RWPE2 (cell line): ENCODE measurements at regions not wholly inside any gene's neighbourhood (a gene's known extent, or its start where the extent isn't known, plus 50 kb on each side); places are given as distances from the start of the nearest gene placed in this dataset.

Experiments used
- ATAC-seq: fragments of 200-7000 bp; cut with Tn5 transposase; 3 replicates; pipeline ENCODE4 v1.9.1; 2021; ENCODE audit warnings: low read depth
- DNase-seq: peaks from one replicate; pipeline ENCODE4 v3.0.0-alpha.2; 2020; ENCODE audit warnings: low spot score
- H3K27ac ChIP-seq: fragments of 450-650 bp; 2 replicates; pipeline ENCODE4 v1.5.1; 2017; ENCODE audit warnings: mild to moderate bottlenecking; ENCODE audit not compliant: poor library complexity, severe bottlenecking
- H3K27me3 ChIP-seq: fragments of 250-450 bp; sonication (Bioruptor Pico); 2 replicates; pipeline ENCODE4 v1.5.1; 2021; ENCODE audit warnings: mild to moderate bottlenecking, moderate library complexity; ENCODE audit not compliant: insufficient read depth, poor library complexity, severe bottlenecking
- H3K36me3 ChIP-seq: fragments of 250-450 bp; sonication (Bioruptor Pico); 2 replicates; pipeline ENCODE4 v1.5.1; 2020; ENCODE audit warnings: low read depth, mild to moderate bottlenecking, moderate library complexity
- H3K4me1 ChIP-seq: fragments of 250-450 bp; sonication (Bioruptor Pico); 2 replicates; pipeline ENCODE4 v1.5.1; 2021; ENCODE audit warnings: mild to moderate bottlenecking, moderate library complexity; ENCODE audit not compliant: insufficient read depth, poor library complexity, severe bottlenecking
- H3K4me3 ChIP-seq: fragments of 250-450 bp; sonication (Bioruptor Pico); 2 replicates; pipeline ENCODE4 v1.5.1; 2021; ENCODE audit warnings: mild to moderate bottlenecking, moderate library complexity; ENCODE audit not compliant: severe bottlenecking
- H3K9me3 ChIP-seq: fragments of 250-450 bp; sonication (Bioruptor Pico); 2 replicates; pipeline ENCODE4 v1.5.1; 2021; ENCODE audit warnings: mild to moderate bottlenecking, moderate library complexity; ENCODE audit not compliant: severe bottlenecking
- TF ChIP-seq, protein P1 (sequence below): fragments of 450-650 bp; IDR thresholded peaks from one replicate; pipeline ENCODE4 v1.5.1; 2017; ENCODE audit warnings: mild to moderate bottlenecking, moderate library complexity; ENCODE audit not compliant: poor library complexity, severe bottlenecking

DNA sequence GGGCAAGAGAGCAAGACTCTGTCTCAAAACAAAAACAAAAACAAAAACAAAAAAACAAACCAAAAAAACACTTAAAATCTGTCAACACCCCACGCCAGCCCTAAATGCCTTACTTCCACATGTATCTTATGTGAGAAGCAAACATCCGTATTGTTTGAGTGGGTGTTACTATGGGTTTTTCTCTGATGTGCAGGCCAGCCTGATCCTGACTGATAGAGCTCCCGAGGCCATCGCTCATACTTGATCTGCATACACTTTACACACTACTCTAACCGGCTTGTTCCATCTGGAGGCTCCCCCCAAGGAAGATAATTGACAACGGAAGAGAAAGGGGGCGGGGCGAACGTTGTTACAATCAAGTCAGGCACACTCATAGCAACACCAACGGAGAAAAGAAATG, 237.4 kb downstream of the TBL1XR1 start:
- Histone ChIP-seq H3K4me1 (no peaks in the 10 kb centered on the region), H3K27ac (no peak overlapping the region), H3K27me3 (no peaks in the 10 kb centered on the region), H3K9me3 (no peaks in the 10 kb centered on the region), H3K36me3 (no peaks in the 10 kb centered on the region), H3K4me3 (no peak overlapping the region)
- ATAC-seq: no peak
- no peak for DNase-seq
- TF ChIP-seq, protein P1, sequence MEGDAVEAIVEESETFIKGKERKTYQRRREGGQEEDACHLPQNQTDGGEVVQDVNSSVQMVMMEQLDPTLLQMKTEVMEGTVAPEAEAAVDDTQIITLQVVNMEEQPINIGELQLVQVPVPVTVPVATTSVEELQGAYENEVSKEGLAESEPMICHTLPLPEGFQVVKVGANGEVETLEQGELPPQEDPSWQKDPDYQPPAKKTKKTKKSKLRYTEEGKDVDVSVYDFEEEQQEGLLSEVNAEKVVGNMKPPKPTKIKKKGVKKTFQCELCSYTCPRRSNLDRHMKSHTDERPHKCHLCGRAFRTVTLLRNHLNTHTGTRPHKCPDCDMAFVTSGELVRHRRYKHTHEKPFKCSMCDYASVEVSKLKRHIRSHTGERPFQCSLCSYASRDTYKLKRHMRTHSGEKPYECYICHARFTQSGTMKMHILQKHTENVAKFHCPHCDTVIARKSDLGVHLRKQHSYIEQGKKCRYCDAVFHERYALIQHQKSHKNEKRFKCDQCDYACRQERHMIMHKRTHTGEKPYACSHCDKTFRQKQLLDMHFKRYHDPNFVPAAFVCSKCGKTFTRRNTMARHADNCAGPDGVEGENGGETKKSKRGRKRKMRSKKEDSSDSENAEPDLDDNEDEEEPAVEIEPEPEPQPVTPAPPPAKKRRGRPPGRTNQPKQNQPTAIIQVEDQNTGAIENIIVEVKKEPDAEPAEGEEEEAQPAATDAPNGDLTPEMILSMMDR: no peak

DNA sequence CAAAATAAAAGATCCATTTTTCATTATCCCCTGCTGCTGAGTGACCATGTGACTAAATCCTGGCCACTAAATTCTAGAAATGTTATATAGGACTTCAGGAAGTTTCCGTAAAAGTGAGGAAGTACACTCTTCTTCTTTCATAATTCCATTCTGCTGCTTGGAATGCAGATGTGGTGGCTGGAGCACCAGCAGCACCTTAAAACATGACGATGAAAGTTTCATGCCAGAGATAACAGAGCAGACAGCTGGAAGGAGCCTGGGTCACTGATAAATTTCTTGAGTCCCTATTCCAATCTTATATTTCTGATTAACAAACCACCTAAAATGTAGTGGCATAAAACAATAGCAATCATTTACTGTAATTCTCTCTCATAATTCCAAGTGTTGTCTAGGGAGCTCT, 238.7 kb downstream of the TBL1XR1 start:
- DNase-seq: no peak
- TF ChIP-seq, protein P1: no peak
- H3K9me3 ChIP-seq: no peaks in the 10 kb centered on the region
- H3K36me3 ChIP-seq: no peaks in the 10 kb centered on the region
- no peaks in the 10 kb centered on the region for H3K4me1 ChIP-seq
- no peak overlapping the region for H3K4me3 ChIP-seq
- ATAC-seq: no peak
- H3K27me3 ChIP-seq: no peaks in the 10 kb centered on the region
- H3K27ac ChIP-seq: no peak overlapping the region

DNA sequence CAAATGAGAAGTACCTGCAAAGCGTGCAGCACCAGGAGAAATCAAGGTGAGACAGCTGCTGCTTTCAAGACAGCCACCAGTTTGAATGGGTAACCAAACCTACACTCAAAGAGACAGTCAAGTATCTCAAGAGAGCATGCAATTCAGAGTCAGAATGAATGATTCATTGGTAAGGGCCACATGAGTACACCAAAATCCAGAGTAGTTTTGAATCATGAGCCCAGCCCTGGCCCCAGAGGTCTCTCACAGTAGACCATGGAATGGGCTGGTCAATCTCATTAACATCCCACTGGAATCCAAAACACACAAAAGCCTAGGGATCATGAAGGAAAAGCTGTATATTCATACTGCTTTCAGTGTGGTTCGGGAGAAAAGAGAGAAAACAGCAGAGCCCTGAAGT, 242.8 kb downstream of the TBL1XR1 start:
- Histone ChIP-seq H3K4me3 (no peak overlapping the region), H3K9me3 (no peaks in the 10 kb centered on the region), H3K4me1 (peaks cover 18% of the 10 kb centered on the region), H3K27me3 (no peaks in the 10 kb centered on the region), H3K27ac (no peak overlapping the region), H3K36me3 (no peaks in the 10 kb centered on the region)
- DNase-seq: no peak
- no peak for ATAC-seq
- TF ChIP-seq, protein P1: no peak

DNA sequence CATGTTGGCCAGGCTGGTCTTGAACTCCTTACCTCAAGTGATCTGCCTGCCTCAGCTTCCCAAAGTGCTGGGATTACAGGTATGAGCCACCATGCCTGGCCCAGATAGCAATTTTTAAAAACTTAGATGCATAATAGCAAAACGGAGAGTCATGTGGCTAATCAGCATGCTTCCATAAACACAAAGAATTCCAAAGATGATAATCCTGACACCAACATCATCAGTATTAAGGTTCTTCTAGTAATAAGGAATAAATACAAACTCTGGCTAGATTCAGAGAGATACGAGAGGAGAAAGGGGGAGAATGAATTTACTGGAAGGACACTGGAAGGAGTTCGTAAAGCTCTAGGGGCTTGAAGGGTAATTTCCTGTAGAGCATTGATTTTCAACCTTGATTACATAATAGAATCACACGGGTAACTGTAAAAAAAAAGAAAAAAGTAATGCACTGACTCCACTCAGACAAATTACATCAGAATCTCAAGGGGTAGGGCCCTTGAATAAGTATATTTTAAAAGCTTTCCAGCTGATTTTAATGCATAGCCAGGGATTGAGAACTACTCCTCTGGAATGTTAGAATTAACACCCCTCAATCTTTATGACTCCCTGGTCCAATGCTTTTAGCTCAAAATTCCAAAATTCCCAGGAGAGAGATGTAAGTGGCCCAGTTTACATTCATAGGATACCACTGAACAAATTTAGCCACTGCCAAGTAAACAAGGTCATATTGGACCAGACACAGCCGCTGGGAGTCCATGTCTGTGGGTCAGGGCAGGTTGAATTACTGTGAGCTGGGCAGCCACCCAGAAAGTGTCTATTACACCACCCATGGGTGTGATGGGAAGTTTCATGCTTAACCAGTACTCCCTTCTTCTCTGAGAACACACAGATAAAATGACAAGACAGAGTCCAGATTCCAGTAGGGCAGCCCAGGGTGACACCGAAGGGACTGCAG, 243.9 kb downstream of the TBL1XR1 start:
- Histone ChIP-seq H3K27me3 (no peaks in the 10 kb centered on the region), H3K4me1 (peaks cover 18% of the 10 kb centered on the region), H3K36me3 (no peaks in the 10 kb centered on the region), H3K4me3 (no peak overlapping the region), H3K9me3 (no peaks in the 10 kb centered on the region), H3K27ac (no peak overlapping the region)
- TF ChIP-seq, protein P1: no peak
- DNase-seq (no peak), ATAC-seq (no peak)

DNA sequence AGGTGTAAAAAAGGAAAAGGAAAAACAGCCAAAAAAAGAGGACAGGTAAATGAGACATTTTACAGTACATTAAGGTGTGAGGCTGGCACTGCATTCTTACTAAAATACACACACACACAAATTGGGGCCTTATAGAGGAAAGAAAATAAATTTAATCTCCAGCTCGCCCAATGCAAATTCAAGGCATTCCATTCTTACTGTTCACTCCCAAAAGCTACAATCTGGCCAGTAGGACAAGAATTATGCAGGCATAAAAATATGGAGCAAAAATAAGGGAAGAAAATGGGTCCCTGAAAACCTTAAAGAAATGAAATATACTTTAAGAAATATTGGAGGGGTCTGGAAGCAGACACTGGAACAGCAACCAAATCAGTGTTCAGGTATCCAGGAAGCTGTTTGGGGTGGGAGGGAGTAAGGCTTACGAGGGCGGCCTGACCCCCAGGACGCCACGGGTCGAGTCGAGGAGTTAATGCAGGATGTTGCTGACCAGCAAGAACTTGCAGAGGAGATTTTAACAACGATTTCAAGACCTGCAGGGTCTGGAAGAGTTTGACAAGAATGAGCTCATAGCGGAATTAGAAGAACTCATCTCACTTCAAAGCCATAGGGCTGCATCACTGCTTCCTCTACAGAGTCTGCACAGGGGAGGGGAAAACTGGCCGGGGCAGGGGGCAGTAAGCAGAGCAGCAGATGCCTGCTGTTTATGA, 245.5 kb downstream of the TBL1XR1 start:
- Histone ChIP-seq H3K4me1 (peaks cover 18% of the 10 kb centered on the region), H3K4me3 (no peak overlapping the region), H3K36me3 (no peaks in the 10 kb centered on the region), H3K9me3 (no peaks in the 10 kb centered on the region), H3K27ac (peak overlapping the region; percentile 53), H3K27me3 (no peaks in the 10 kb centered on the region)
- no peak for DNase-seq
- ATAC-seq: no peak
- TF ChIP-seq, protein P1: no peak
